HCT116 (cell line): ENCODE measurements at regions not wholly inside any gene's neighbourhood (a gene's known extent, or its start where the extent isn't known, plus 50 kb on each side); places are given as distances from the start of the nearest gene placed in this dataset.

Source experiments
- ATAC-seq: fragments of 200-7000 bp; cut with Tn5 transposase; 2 replicates; pipeline ENCODE4 v1.9.1; 2020; ENCODE audit warnings: mild to moderate bottlenecking, moderate library complexity
- BruUV-seq: library from RNA; stranded (reverse); fragments of 400-500 nt; replicated peaks from 2 replicates; lab custom pipeline; 2021; lab: Mats Ljungman, UMichigan
- CTCF ChIA-PET: fragments of 300-600 bp; sonication (Branson Sonifier 250); formaldehyde crosslinking; loops from one replicate; lab custom pipeline; 2021; ENCODE audit warnings: antibody characterized with exemption; lab: Charles Lee
- POLR2A ChIA-PET: fragments of 300-600, 350-600 bp; sonication (Branson Sonifier 250); formaldehyde crosslinking; loops from one replicate; lab custom pipeline; 2021; ENCODE audit warnings: antibody characterized with exemption; lab: Charles Lee
- RAD21 ChIA-PET, 2 experiments: fragments of 300-600 bp; sonication (Branson Sonifier 250); formaldehyde crosslinking; loops; one replicate each; lab custom pipeline; 2023; ENCODE audit warnings: low total read pairs in 2 of 2; ENCODE audit not compliant: uncharacterized antibody in 2 of 2, unreplicated experiment in 2 of 2, low non-redundant PET in 1 of 2; lab: Charles Lee
- DNase-seq: peaks from one replicate; pipeline ENCODE4 v3.0.0-alpha.2; 2010; ENCODE audit warnings: low read depth, low spot score
- H2AFZ ChIP-seq: fragments of 200-600 bp; shearing (Covaris generic), sonication (generic); 2 replicates; pipeline ENCODE4 v1.6.1; 2017; ENCODE audit warnings: low read depth, mixed run types, mixed read lengths, antibody characterized with exemption, low read length; ENCODE audit not compliant: poor library complexity, severe bottlenecking
- H3K27ac ChIP-seq: 2 replicates; pipeline ENCODE4 v1.5.1; 2012; ENCODE audit warnings: low read depth, low read length
- H3K27me3 ChIP-seq: fragments of 200-600 bp; sonication (generic); 2 replicates; pipeline ENCODE4 v1.6.1; 2016; ENCODE audit warnings: mixed run types, low read length, mixed read lengths; ENCODE audit not compliant: insufficient read depth
- H3K36me3 ChIP-seq, 2 experiments: fragments of 200-500 bp in 1 of 2; fragments of 200-600 bp in 1 of 2; sonication (Bioruptor generic) in 1 of 2; sonication (generic) in 1 of 2; 2 replicates each; pipeline versions ENCODE4 v1.5.1 to v1.6.1; 2014 to 2016; ENCODE audit warnings: low read length in 2 of 2, inconsistent platforms in 1 of 2, mixed read lengths in 1 of 2, mixed run types in 1 of 2; ENCODE audit not compliant: insufficient read depth in 2 of 2, control insufficient read depth in 1 of 2
- H3K4me1 ChIP-seq, 2 experiments: fragments of 200-600 bp in 1 of 2; sonication (generic) in 1 of 2; 2 replicates each; pipeline versions ENCODE4 v1.5.1 to v1.6.1; 2012 to 2017; ENCODE audit warnings: low read length in 2 of 2, inconsistent platforms in 1 of 2, mild to moderate bottlenecking in 1 of 2, mixed read lengths in 1 of 2, mixed run types in 1 of 2, moderate library complexity in 1 of 2; ENCODE audit not compliant: insufficient read depth in 2 of 2, control insufficient read depth in 1 of 2
- H3K4me2 ChIP-seq: fragments of 200-600 bp; sonication (generic); 2 replicates; pipeline ENCODE4 v1.6.1; 2017; ENCODE audit warnings: mixed run types, low read length, mixed read lengths
- H3K4me3 ChIP-seq, 2 experiments: fragments of 200-600 bp in 1 of 2; sonication (generic) in 1 of 2; replicated peaks in 1 of 2; 2 replicates each; pipeline ENCODE4 v1.5.1; 2011 to 2016; ENCODE audit warnings: low read length in 2 of 2, control low read depth in 1 of 2, low read depth in 1 of 2, mild to moderate bottlenecking in 1 of 2, mixed read lengths in 1 of 2, mixed run types in 1 of 2
- H3K79me2 ChIP-seq: fragments of 200-600 bp; sonication (generic); 2 replicates; pipeline ENCODE4 v1.6.1; 2017; ENCODE audit warnings: mild to moderate bottlenecking, mixed run types, low read length, moderate library complexity, mixed read lengths; ENCODE audit not compliant: insufficient read depth
- H3K9ac ChIP-seq: fragments of 200-600 bp; sonication (generic); 2 replicates; pipeline ENCODE4 v1.6.1; 2016; ENCODE audit warnings: low read length, mixed read lengths
- H3K9me2 ChIP-seq: fragments of 200-600 bp; sonication (generic), shearing (Covaris generic); 2 replicates; pipeline ENCODE4 v1.6.1; 2017; ENCODE audit warnings: mixed run types, mild to moderate bottlenecking, moderate library complexity; ENCODE audit not compliant: insufficient read depth
- H3K9me3 ChIP-seq, 2 experiments: fragments of 200-500 bp in 1 of 2; fragments of 200-600 bp in 1 of 2; sonication (Bioruptor generic) in 1 of 2; sonication (generic) in 1 of 2; 2 replicates each; pipeline ENCODE4 v1.6.1; 2014 to 2017; ENCODE audit warnings: low read length in 2 of 2, mixed read lengths in 2 of 2, inconsistent platforms in 1 of 2, low read depth in 1 of 2, mild to moderate bottlenecking in 1 of 2, mixed run types in 1 of 2, moderate library complexity in 1 of 2; ENCODE audit not compliant: control insufficient read depth in 1 of 2, insufficient read depth in 1 of 2
- H4K20me1 ChIP-seq: fragments of 200-600 bp; sonication (generic), shearing (Covaris generic); 2 replicates; pipeline ENCODE4 v1.6.1; 2017; ENCODE audit warnings: mixed run types, mild to moderate bottlenecking, moderate library complexity; ENCODE audit not compliant: insufficient read depth
- ATF3 ChIP-seq: IDR thresholded peaks from 2 replicates; pipeline ENCODE4 v1.6.1; 2012
- ELF1 ChIP-seq: IDR thresholded peaks from 2 replicates; pipeline ENCODE4 v1.6.1; 2012; ENCODE audit warnings: low read depth, borderline replicate concordance
- EZH2 ChIP-seq: fragments of 200-600 bp; sonication (generic); IDR thresholded peaks from 2 replicates; pipeline ENCODE4 v1.6.1; 2017; ENCODE audit warnings: antibody characterized with exemption, mixed run types
- FOSL1 ChIP-seq: IDR thresholded peaks from 2 replicates; pipeline ENCODE4 v1.6.1; 2012; ENCODE audit warnings: low read depth
- MAX ChIP-seq: IDR thresholded peaks from 2 replicates; pipeline ENCODE4 v1.6.1; 2012
- POLR2AphosphoS5 ChIP-seq: IDR thresholded peaks from 2 replicates; pipeline ENCODE4 v1.6.1; 2011; ENCODE audit warnings: mild to moderate bottlenecking, low read depth, low read length, moderate library complexity
- RAD21 ChIP-seq: IDR thresholded peaks from 2 replicates; pipeline ENCODE4 v1.6.1; 2012; ENCODE audit warnings: low read depth, mild to moderate bottlenecking
- REST ChIP-seq: IDR thresholded peaks from 2 replicates; pipeline ENCODE4 v1.6.1; 2012; ENCODE audit warnings: low read depth
- SIN3A ChIP-seq: IDR thresholded peaks from 2 replicates; pipeline ENCODE4 v1.6.1; 2012; ENCODE audit warnings: low read depth
- SRF ChIP-seq: IDR thresholded peaks from 2 replicates; pipeline ENCODE4 v1.6.1; 2012; ENCODE audit warnings: low read depth
- TCF7L2 ChIP-seq: IDR thresholded peaks from 2 replicates; pipeline ENCODE4 v1.7.0; 2011; ENCODE audit warnings: borderline replicate concordance, inconsistent platforms; ENCODE audit not compliant: insufficient read depth, insufficient read length; ENCODE audit errors: extremely low read depth
- YY1 ChIP-seq: IDR thresholded peaks from 2 replicates; pipeline ENCODE4 v1.6.1; 2011; ENCODE audit warnings: low read length, low read depth, moderate library complexity, mild to moderate bottlenecking; ENCODE audit not compliant: insufficient replicate concordance; ENCODE audit errors: extremely low read depth
- ZFX ChIP-seq: fragments of 450-650 bp; IDR thresholded peaks from 2 replicates; pipeline ENCODE4 v1.6.1; 2017
- ZNF274 ChIP-seq: fragments of 200-500 bp; sonication (Bioruptor generic); IDR thresholded peaks from 2 replicates; pipeline ENCODE4 v1.6.1; 2014; ENCODE audit warnings: mild to moderate bottlenecking, low read depth, low read length, inconsistent platforms
- intact Hi-C: fragments of 100-400 bp; cut with micrococcal nuclease; formaldehyde crosslinking; loops from 2 replicates; pipeline ENCODE4 v1.10.0; 2022

- no TSS peak for BruUV-seq
- Histone ChIP-seq H4K20me1 (no peaks in the 10 kb centered on the region), H3K4me2 (no peak overlapping the region), H3K4me1 (no peaks in the 10 kb centered on the region), H3K4me3 (no peak overlapping the region), H3K9me3 (no peaks in the 10 kb centered on the region), H3K79me2 (no peaks in the 10 kb centered on the region), H3K9ac (no peak overlapping the region), H2AFZ (no peak overlapping the region), H3K27me3 (peaks cover 26% of the 10 kb centered on the region), H3K27ac (no peak overlapping the region), H3K36me3 (no peaks in the 10 kb centered on the region), H3K9me2 (no peaks in the 10 kb centered on the region)
- CTCF ChIA-PET: no interaction called here
- intact Hi-C loops: loop anchor here (10.0 kb wide), 1 partner anchor 305 kb away; no protein-coding TSS in a partner anchor
- TF ChIP-seq ZNF274: no peak
- TF ChIP-seq REST: no peak
- no peak for TF ChIP-seq SRF
- RAD21 ChIA-PET: no interaction called here
- POLR2A ChIA-PET: no interaction called here
- no peak for ATAC-seq
- no peak for DNase-seq
Observed at GRCh38 chr13:60689571-60689970, 292.6 kb downstream of the TDRD3 start.

- ChIA-PET POLR2A (no interaction called here), CTCF (no interaction called here), RAD21 (no interaction called here)
- ATAC-seq: no peak
- no peak overlapping the region for H3K4me2 ChIP-seq
- H3K9me3 ChIP-seq: no peaks in the 10 kb centered on the region
- no peak overlapping the region for H2AFZ ChIP-seq
- H3K4me1 ChIP-seq: no peaks in the 10 kb centered on the region
- no peak for DNase-seq
- no peaks in the 10 kb centered on the region for H4K20me1 ChIP-seq
- no peak overlapping the region for H3K4me3 ChIP-seq
- no peak overlapping the region for H3K9ac ChIP-seq
- no peaks in the 10 kb centered on the region for H3K79me2 ChIP-seq
- no peaks in the 10 kb centered on the region for H3K9me2 ChIP-seq
- H3K36me3 ChIP-seq: no peaks in the 10 kb centered on the region
- H3K27ac ChIP-seq: no peak overlapping the region
- no TSS peak for BruUV-seq
- H3K27me3 ChIP-seq: peaks cover 26% of the 10 kb centered on the region
- intact Hi-C loops: loop anchor here (10.0 kb wide), 1 partner anchor 306 kb away; no protein-coding TSS in a partner anchor
- TF ChIP-seq POLR2AphosphoS5: no peak
- TF ChIP-seq RAD21: no peak
- TF ChIP-seq YY1: no peak
- TF ChIP-seq TCF7L2: no peak
- TF ChIP-seq SRF: no peak
- no peak for TF ChIP-seq ATF3
- TF ChIP-seq MAX: no peak
- TF ChIP-seq FOSL1: no peak
- no peak for TF ChIP-seq ZFX
- no peak for TF ChIP-seq EZH2
- no peak for TF ChIP-seq REST
- no peak for TF ChIP-seq ELF1
- no peak for TF ChIP-seq SIN3A
Observed at GRCh38 chr13:60689076-60689475, 292.1 kb downstream of the TDRD3 start.
